KMS-11 (cell line): ENCODE measurements at regions not wholly inside any gene's neighbourhood (a gene's known extent, or its start where the extent isn't known, plus 50 kb on each side); places are given as distances from the start of the nearest gene placed in this dataset.
A peak's percentile ranks its signal among the peaks of the same experiment; 100 is the strongest.

Experiments
- H2AFZ ChIP-seq: fragments of 200-600 bp; sonication (generic); 2 replicates; pipeline ENCODE4 v1.6.1; 2016; ENCODE audit warnings: antibody characterized with exemption, mixed run types, low read depth
- H3K27ac ChIP-seq: fragments of 200-600 bp; sonication (generic); 2 replicates; pipeline ENCODE4 v1.6.1; 2016; ENCODE audit warnings: mild to moderate bottlenecking, mixed run types
- H3K27me3 ChIP-seq: fragments of 200-600 bp; sonication (generic); 2 replicates; pipeline ENCODE4 v1.6.1; 2017; ENCODE audit warnings: mild to moderate bottlenecking, low read depth, mixed run types, moderate library complexity; ENCODE audit not compliant: insufficient read depth
- H3K36me3 ChIP-seq: fragments of 200-600 bp; sonication (generic); 2 replicates; pipeline ENCODE4 v1.6.1; 2017; ENCODE audit warnings: mild to moderate bottlenecking, mixed run types; ENCODE audit not compliant: insufficient read depth
- H3K4me1 ChIP-seq: fragments of 200-600 bp; sonication (generic); 2 replicates; pipeline ENCODE4 v1.6.1; 2016; ENCODE audit warnings: mild to moderate bottlenecking, low read depth, mixed run types; ENCODE audit not compliant: poor library complexity, severe bottlenecking
- H3K4me2 ChIP-seq: fragments of 200-600 bp; sonication (generic); 2 replicates; pipeline ENCODE4 v1.7.0; 2016; ENCODE audit warnings: mild to moderate bottlenecking, mixed run types
- H3K4me3 ChIP-seq: fragments of 200-600 bp; sonication (generic); IDR thresholded peaks from 2 replicates; pipeline ENCODE4 v1.6.1; 2017; ENCODE audit warnings: low read depth, low read length, mixed read lengths; ENCODE audit not compliant: insufficient read depth
- H3K79me2 ChIP-seq: fragments of 200-600 bp; sonication (generic); 2 replicates; pipeline ENCODE4 v1.6.1; 2016; ENCODE audit warnings: low read depth, mixed run types; ENCODE audit not compliant: insufficient read depth
- H3K9ac ChIP-seq: fragments of 200-600 bp; sonication (generic); 2 replicates; pipeline ENCODE4 v1.6.1; 2016; ENCODE audit warnings: mild to moderate bottlenecking, mixed run types
- H4K20me1 ChIP-seq: fragments of 200-600 bp; sonication (generic); 2 replicates; pipeline ENCODE4 v1.6.1; 2016; ENCODE audit warnings: mild to moderate bottlenecking, mixed run types; ENCODE audit not compliant: insufficient read depth
- CTCF ChIP-seq: fragments of 200-600 bp; sonication (generic); conservative IDR thresholded peaks from 2 replicates; pipeline ENCODE4 v1.6.1; 2017; ENCODE audit warnings: low read depth, mild to moderate bottlenecking, antibody characterized with exemption, low read length, moderate library complexity, mixed read lengths

- no peak overlapping the region for H3K4me3 ChIP-seq
Observed at GRCh38 chr5:10856683-10857337, 95.8 kb upstream of the DAP start.

GRCh38 chr5:10856071-10856470 lies 95.0 kb upstream of the DAP start:
- Histone ChIP-seq H3K4me3 (no peak overlapping the region), H3K27ac (no peak overlapping the region), H3K4me2 (no peak overlapping the region), H3K4me1 (no peaks in the 10 kb centered on the region), H3K27me3 (no peaks in the 10 kb centered on the region), H3K9ac (no peak overlapping the region), H4K20me1 (no peaks in the 10 kb centered on the region), H2AFZ (no peak overlapping the region), H3K79me2 (no peaks in the 10 kb centered on the region), H3K36me3 (no peaks in the 10 kb centered on the region)
- no peak for TF ChIP-seq CTCF

More at GRCh38 chr5:10856683-10857337, 95.8 kb upstream of the DAP start:
- Histone ChIP-seq H3K27me3 (no peaks in the 10 kb centered on the region), H3K9ac (no peak overlapping the region), H3K36me3 (no peaks in the 10 kb centered on the region), H3K27ac (no peak overlapping the region), H4K20me1 (no peaks in the 10 kb centered on the region), H3K4me1 (no peaks in the 10 kb centered on the region), H2AFZ (no peak overlapping the region), H3K79me2 (no peaks in the 10 kb centered on the region), H3K4me2 (no peak overlapping the region)
- 0 out of 2 replicates have a peak, but pooled peaks have one; percentile 24 for TF ChIP-seq CTCF

- Histone ChIP-seq H4K20me1 (no peaks in the 10 kb centered on the region), H3K36me3 (no peaks in the 10 kb centered on the region), H3K27ac (no peak overlapping the region), H2AFZ (no peak overlapping the region), H3K4me2 (no peak overlapping the region), H3K4me3 (no peak overlapping the region), H3K79me2 (no peaks in the 10 kb centered on the region), H3K9ac (no peak overlapping the region), H3K27me3 (no peaks in the 10 kb centered on the region), H3K4me1 (no peaks in the 10 kb centered on the region)
- no peak for TF ChIP-seq CTCF
Observed at GRCh38 chr5:10854506-10855277, 93.7 kb upstream of the DAP start.

- H3K27ac ChIP-seq, result no peak overlapping the region
- H4K20me1 ChIP-seq, result no peaks in the 10 kb centered on the region
- H3K79me2 ChIP-seq, result no peaks in the 10 kb centered on the region
- H3K4me3 ChIP-seq, result no peak overlapping the region
- H3K36me3 ChIP-seq, result no peaks in the 10 kb centered on the region
- H3K4me1 ChIP-seq, result no peaks in the 10 kb centered on the region
- H3K9ac ChIP-seq, result no peak overlapping the region
- H3K4me2 ChIP-seq, result no peak overlapping the region
- TF ChIP-seq CTCF, result no peak
- no peaks in the 10 kb centered on the region for H3K27me3 ChIP-seq
- no peak overlapping the region for H2AFZ ChIP-seq
Observed at GRCh38 chr5:10853154-10853553, 92.1 kb upstream of the DAP start.
